Natural killer cell (primary cell): ENCODE measurements at regions not wholly inside any gene's neighbourhood (a gene's known extent, or its start where the extent isn't known, plus 50 kb on each side); places are given as distances from the start of the nearest gene placed in this dataset.

Source experiments
- ATAC-seq, 3 donors: fragments of 150-1000 bp in 2 of 3; fragments of 200-7000 bp in 1 of 3; cut with Tn5 transposase; 1 replicate in 1 of 3; 2 replicates in 2 of 3; pipeline ENCODE4 v1.10.0; 2021; ENCODE audit warnings: mild to moderate bottlenecking in 2 of 3, moderate library complexity in 2 of 3
- DNase-seq, 2 donors: peaks; one replicate each; pipeline versions ENCODE4 v3.0.0 to v3.0.0-alpha.2; 2013 to 2021; ENCODE audit warnings: mixed read lengths in 1 of 2
- H3K27ac ChIP-seq: one replicate; pipeline ENCODE4 v1.5.1; 2013; ENCODE audit warnings: mild to moderate bottlenecking, low read length
- H3K27me3 ChIP-seq: one replicate; pipeline ENCODE4 v1.6.1; 2013; ENCODE audit warnings: low read length; ENCODE audit not compliant: control insufficient read depth, insufficient read depth
- H3K36me3 ChIP-seq: one replicate; pipeline ENCODE4 v1.6.1; 2013; ENCODE audit warnings: low read length; ENCODE audit not compliant: control insufficient read depth, insufficient read depth
- H3K4me1 ChIP-seq: one replicate; pipeline ENCODE4 v1.6.1; 2013; ENCODE audit warnings: low read length; ENCODE audit not compliant: control insufficient read depth, insufficient read depth
- H3K4me3 ChIP-seq: one replicate; pipeline ENCODE4 v1.5.1; 2013; ENCODE audit warnings: low read length
- H3K9me3 ChIP-seq: one replicate; pipeline ENCODE4 v1.6.1; 2013; ENCODE audit warnings: low read length; ENCODE audit not compliant: control insufficient read depth, insufficient read depth
- H3K27ac Mint-ChIP-seq, 2 donors: one replicate each; pipeline ENCODE4 v1.8.0; 2022; ENCODE audit warnings: mild to moderate bottlenecking in 2 of 2, mixed read lengths in 2 of 2, moderate library complexity in 1 of 2
- H3K27me3 Mint-ChIP-seq, 2 donors: one replicate each; pipeline ENCODE4 v1.8.0; 2022; ENCODE audit warnings: low read depth in 2 of 2, mixed read lengths in 2 of 2
- H3K36me3 Mint-ChIP-seq: one replicate; pipeline ENCODE4 v1.8.0; 2022; ENCODE audit warnings: mixed read lengths
- H3K4me1 Mint-ChIP-seq, 2 donors: one replicate each; pipeline ENCODE4 v1.8.0; 2022; ENCODE audit warnings: mixed read lengths in 2 of 2
- H3K4me3 Mint-ChIP-seq: one replicate; pipeline ENCODE4 v1.8.0; 2022; ENCODE audit warnings: mild to moderate bottlenecking, moderate library complexity, mixed read lengths
- H3K9me3 Mint-ChIP-seq, 2 donors: one replicate each; pipeline ENCODE4 v1.8.0; 2022; ENCODE audit warnings: mixed read lengths in 2 of 2
- WGBS: methylation state at CpG from one replicate; pipeline ENCODE4 v1.1.7; 2013; ENCODE audit warnings: missing lambda C conversion rate; ENCODE audit not compliant: insufficient coverage; 5-methylcytosine and 5-hydroxymethylcytosine counted together
- intact Hi-C: fragments of 100-400 bp; cut with micrococcal nuclease; formaldehyde crosslinking; loops from one replicate; pipeline ENCODE4 v1.14.2; 2022
- TF ChIP-seq, protein P1 (sequence below): fragments of 200-600 bp; IDR thresholded peaks from one replicate; pipeline ENCODE4 v1.8.0; 2022; ENCODE audit warnings: antibody characterized with exemption

DNA sequence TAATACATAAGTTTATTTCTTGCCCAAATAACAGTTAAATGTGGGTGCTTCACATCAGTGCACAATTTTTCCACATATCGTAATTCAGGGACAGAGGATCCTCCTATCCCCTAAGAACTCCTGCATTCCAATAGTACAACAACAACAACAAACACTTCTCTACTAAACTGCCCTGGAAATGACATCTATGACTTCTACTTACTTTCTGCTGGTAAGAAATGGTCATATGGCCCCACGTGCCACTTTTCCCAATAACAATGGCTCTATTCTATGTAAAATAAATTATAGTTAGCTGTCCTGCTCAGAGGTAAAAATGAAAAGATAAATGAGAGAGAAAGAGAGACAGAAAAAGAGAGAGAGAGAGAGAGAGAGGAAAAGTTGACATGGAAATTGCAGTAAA is 308.5 kb downstream of the ATXN7L3B start:
- DNase-seq (no peak), ATAC-seq (no peak)
- H3K9me3 ChIP-seq: no peaks in the 10 kb centered on the region
- Mint-ChIP-seq H3K27me3 (no peaks in the 10 kb centered on the region), H3K27ac (no peak overlapping the region), H3K4me3 (no peak overlapping the region), H3K9me3 (peaks cover 0 to 3% of the 10 kb centered on the region in 2 donors), H3K4me1 (no peaks in the 10 kb centered on the region), H3K36me3 (no peaks in the 10 kb centered on the region)
- H3K27me3 ChIP-seq: no peaks in the 10 kb centered on the region
- TF ChIP-seq, protein P1, sequence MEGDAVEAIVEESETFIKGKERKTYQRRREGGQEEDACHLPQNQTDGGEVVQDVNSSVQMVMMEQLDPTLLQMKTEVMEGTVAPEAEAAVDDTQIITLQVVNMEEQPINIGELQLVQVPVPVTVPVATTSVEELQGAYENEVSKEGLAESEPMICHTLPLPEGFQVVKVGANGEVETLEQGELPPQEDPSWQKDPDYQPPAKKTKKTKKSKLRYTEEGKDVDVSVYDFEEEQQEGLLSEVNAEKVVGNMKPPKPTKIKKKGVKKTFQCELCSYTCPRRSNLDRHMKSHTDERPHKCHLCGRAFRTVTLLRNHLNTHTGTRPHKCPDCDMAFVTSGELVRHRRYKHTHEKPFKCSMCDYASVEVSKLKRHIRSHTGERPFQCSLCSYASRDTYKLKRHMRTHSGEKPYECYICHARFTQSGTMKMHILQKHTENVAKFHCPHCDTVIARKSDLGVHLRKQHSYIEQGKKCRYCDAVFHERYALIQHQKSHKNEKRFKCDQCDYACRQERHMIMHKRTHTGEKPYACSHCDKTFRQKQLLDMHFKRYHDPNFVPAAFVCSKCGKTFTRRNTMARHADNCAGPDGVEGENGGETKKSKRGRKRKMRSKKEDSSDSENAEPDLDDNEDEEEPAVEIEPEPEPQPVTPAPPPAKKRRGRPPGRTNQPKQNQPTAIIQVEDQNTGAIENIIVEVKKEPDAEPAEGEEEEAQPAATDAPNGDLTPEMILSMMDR: no peak
- WGBS: 92% methylated on average over 1 of the region's 2 CpGs
- intact Hi-C loops: no loop called here
- no peak overlapping the region for H3K4me3 ChIP-seq
- no peaks in the 10 kb centered on the region for H3K36me3 ChIP-seq
- H3K4me1 ChIP-seq: no peaks in the 10 kb centered on the region
- no peak overlapping the region for H3K27ac ChIP-seq

DNA sequence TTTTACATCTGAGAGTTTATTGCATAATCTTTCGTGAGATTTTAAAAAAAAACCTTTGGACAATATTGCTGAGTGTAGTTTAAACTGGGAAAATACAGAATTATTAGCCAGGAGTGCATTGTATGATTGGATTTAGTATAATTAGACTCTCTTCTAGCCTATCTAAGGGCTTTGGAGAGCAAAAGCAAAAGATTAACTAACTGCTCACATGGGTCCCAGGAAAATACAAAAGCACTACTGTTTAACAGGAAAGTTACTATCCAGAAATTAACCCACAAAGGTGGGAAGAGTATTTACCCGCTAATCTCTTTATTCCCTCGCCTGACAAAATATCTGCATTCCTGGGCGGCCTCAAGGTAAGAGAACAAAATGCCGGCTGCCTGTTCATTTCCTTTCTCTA is 309.5 kb downstream of the ATXN7L3B start:
- 88% methylated on average over 5 of the region's 5 CpGs for WGBS
- Mint-ChIP-seq H3K4me1 (no peaks in the 10 kb centered on the region), H3K27ac (no peak overlapping the region), H3K4me3 (no peak overlapping the region), H3K36me3 (no peaks in the 10 kb centered on the region), H3K9me3 (peaks cover 0 to 3% of the 10 kb centered on the region in 2 donors), H3K27me3 (no peaks in the 10 kb centered on the region)
- Histone ChIP-seq H3K27me3 (no peaks in the 10 kb centered on the region), H3K9me3 (no peaks in the 10 kb centered on the region), H3K4me3 (no peak overlapping the region), H3K27ac (no peak overlapping the region), H3K4me1 (no peaks in the 10 kb centered on the region), H3K36me3 (no peaks in the 10 kb centered on the region)
- intact Hi-C loops: no loop called here
- DNase-seq: no peak
- ATAC-seq: no peak
- TF ChIP-seq, protein P1: no peak

DNA sequence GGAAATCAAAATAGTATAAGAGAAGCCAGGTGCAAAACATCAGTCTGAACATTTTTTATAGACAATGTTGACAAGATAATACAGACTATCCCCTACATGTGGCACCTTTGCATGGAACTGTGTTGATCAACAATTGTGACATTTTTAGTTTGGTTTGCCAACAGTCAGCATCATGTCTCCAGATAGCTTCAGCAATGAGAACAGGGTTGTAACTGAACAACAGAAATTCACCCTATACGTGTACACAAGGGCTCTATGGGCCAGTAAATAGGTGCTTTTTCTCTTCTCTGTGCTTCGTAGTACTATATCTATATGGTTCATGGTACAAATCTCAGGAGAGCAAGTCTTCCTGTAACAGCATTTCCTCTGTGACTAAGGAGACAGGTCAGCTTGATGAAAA is 310.4 kb downstream of the ATXN7L3B start:
- no peaks in the 10 kb centered on the region for H3K27me3 ChIP-seq
- TF ChIP-seq, protein P1: no peak
- DNase-seq (no peak), ATAC-seq (no peak)
- no peak overlapping the region for H3K27ac Mint-ChIP-seq
- intact Hi-C loops: no loop called here
- WGBS: 89% methylated on average over 2 of the region's 2 CpGs
- H3K27me3 Mint-ChIP-seq: no peaks in the 10 kb centered on the region
- no peaks in the 10 kb centered on the region for H3K4me1 ChIP-seq
- no peak overlapping the region for H3K27ac ChIP-seq
- no peak overlapping the region for H3K4me3 ChIP-seq
- no peaks in the 10 kb centered on the region for H3K36me3 Mint-ChIP-seq
- H3K9me3 ChIP-seq: no peaks in the 10 kb centered on the region
- H3K4me1 Mint-ChIP-seq: no peaks in the 10 kb centered on the region
- H3K4me3 Mint-ChIP-seq: no peak overlapping the region
- H3K9me3 Mint-ChIP-seq: peaks cover 0 to 3% of the 10 kb centered on the region in 2 donors
- no peaks in the 10 kb centered on the region for H3K36me3 ChIP-seq

DNA sequence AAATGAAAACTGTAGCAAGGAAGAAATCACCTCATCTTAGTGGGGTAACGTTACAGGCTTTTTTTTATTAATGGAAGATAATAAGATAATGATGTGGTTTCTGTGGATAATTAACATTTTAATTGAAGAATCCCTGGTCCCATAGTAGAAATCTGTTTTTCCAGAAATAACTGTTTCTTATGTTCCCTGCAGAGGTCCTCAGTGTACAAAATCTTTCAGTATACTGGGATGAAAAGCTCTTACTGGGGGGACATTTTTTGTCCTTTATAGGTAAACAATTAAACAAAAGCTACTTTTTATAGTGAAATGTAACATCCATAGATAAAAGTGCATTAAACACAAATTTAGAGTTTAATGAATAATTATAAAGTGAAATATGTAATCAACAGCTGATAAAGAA is 312.2 kb downstream of the ATXN7L3B start:
- H3K4me1 ChIP-seq: no peaks in the 10 kb centered on the region
- H3K36me3 Mint-ChIP-seq: no peaks in the 10 kb centered on the region
- H3K4me3 Mint-ChIP-seq: no peak overlapping the region
- no peak overlapping the region for H3K4me3 ChIP-seq
- no peak overlapping the region for H3K27ac Mint-ChIP-seq
- intact Hi-C loops: no loop called here
- H3K27me3 Mint-ChIP-seq: no peaks in the 10 kb centered on the region
- 80% methylated on average over 1 of the region's 1 CpG for WGBS
- no peak overlapping the region for H3K27ac ChIP-seq
- no peaks in the 10 kb centered on the region for H3K27me3 ChIP-seq
- TF ChIP-seq, protein P1: no peak
- peaks cover 0 to 3% of the 10 kb centered on the region in 2 donors for H3K9me3 Mint-ChIP-seq
- H3K4me1 Mint-ChIP-seq: no peaks in the 10 kb centered on the region
- no peaks in the 10 kb centered on the region for H3K9me3 ChIP-seq
- ATAC-seq (no peak), DNase-seq (no peak)
- H3K36me3 ChIP-seq: no peaks in the 10 kb centered on the region
